Left ventricle myocardium inferior (tissue), 1 donor: ENCODE measurements at regions not wholly inside any gene's neighbourhood (a gene's known extent, or its start where the extent isn't known, plus 50 kb on each side); places are given as distances from the start of the nearest gene placed in this dataset.

Experiments
- DNase-seq: peaks from one replicate; pipeline ENCODE4 v3.0.0-alpha.2; 2020
- H3K27ac ChIP-seq: fragments of 200-600 bp; replicated peaks from 2 replicates; pipeline ENCODE4 v1.8.0; 2021
- H3K27me3 ChIP-seq: fragments of 200-600 bp; 2 replicates; pipeline ENCODE4 v1.8.0; 2021; ENCODE audit warnings: low read depth
- H3K36me3 ChIP-seq: fragments of 200-600 bp; 2 replicates; pipeline ENCODE4 v1.8.0; 2021
- H3K4me1 ChIP-seq: fragments of 200-600 bp; 2 replicates; pipeline ENCODE4 v1.8.0; 2021
- H3K4me3 ChIP-seq: fragments of 200-600 bp; 2 replicates; pipeline ENCODE4 v1.8.0; 2021; ENCODE audit warnings: mild to moderate bottlenecking, moderate library complexity
- H3K9me3 ChIP-seq: fragments of 200-600 bp; replicated peaks from 2 replicates; pipeline ENCODE4 v1.8.0; 2021
- CTCF ChIP-seq: fragments of 200-600 bp; IDR thresholded peaks from 2 replicates; pipeline ENCODE4 v1.8.0; 2021; ENCODE audit warnings: antibody characterized with exemption, mild to moderate bottlenecking, borderline replicate concordance
- intact Hi-C: fragments of 100-400 bp; cut with micrococcal nuclease; formaldehyde crosslinking; loops from one replicate; pipeline ENCODE4 v1.11.0; 2022
- donor health status: DM: no; HTN: yes; CAD: no; lungs with severe emphysema.

GRCh38 chr19:32289566-32290210 is 55.7 kb upstream of the ZNF507 start:
- H3K36me3 ChIP-seq, result no peaks in the 10 kb centered on the region
- TF ChIP-seq CTCF, result no peak
- H3K27me3 ChIP-seq, result peaks cover 44% of the 10 kb centered on the region
- intact Hi-C loops, result no loop called here
- H3K27ac ChIP-seq, result no peak overlapping the region
- H3K4me1 ChIP-seq, result peaks cover 8% of the 10 kb centered on the region
- H3K4me3 ChIP-seq, result no peak overlapping the region
- no peak for DNase-seq
- no peaks in the 10 kb centered on the region for H3K9me3 ChIP-seq

- DNase-seq, result no peak
- intact Hi-C loops, result no loop called here
- TF ChIP-seq CTCF, result no peak
- H3K27me3 ChIP-seq, result peaks cover 22% of the 10 kb centered on the region
- no peaks in the 10 kb centered on the region for H3K36me3 ChIP-seq
- H3K4me1 ChIP-seq, result peaks cover 8% of the 10 kb centered on the region
- no peak overlapping the region for H3K27ac ChIP-seq
- H3K4me3 ChIP-seq, result no peak overlapping the region
- no peaks in the 10 kb centered on the region for H3K9me3 ChIP-seq
These were observed 53.5 kb upstream of the ZNF507 start for GRCh38 chr19:32291876-32292275.

- DNase-seq, result no peak
- Histone ChIP-seq H3K27me3 (peaks cover 7% of the 10 kb centered on the region), H3K27ac (no peak overlapping the region), H3K4me1 (no peaks in the 10 kb centered on the region), H3K36me3 (no peaks in the 10 kb centered on the region), H3K9me3 (peaks cover 14% of the 10 kb centered on the region), H3K4me3 (no peak overlapping the region)
- no peak for TF ChIP-seq CTCF
- intact Hi-C loops, result no loop called here
These were observed 50.5 kb upstream of the ZNF507 start for GRCh38 chr19:32294871-32295438.
